Tibial nerve (tissue), 3 donors: ENCODE measurements at regions not wholly inside any gene's neighbourhood (a gene's known extent, or its start where the extent isn't known, plus 50 kb on each side); places are given as distances from the start of the nearest gene placed in this dataset.

Source experiments
- CTCF ChIP-seq, 5 experiments: fragments of 200-600 bp in 3 of 5; fragments of 450-650 bp in 2 of 5; sonication (generic) in 3 of 5; IDR thresholded peaks; one replicate each; pipeline ENCODE4 v1.5.1; 2016 to 2019; ENCODE audit warnings: antibody characterized with exemption in 5 of 5, mild to moderate bottlenecking in 3 of 5, moderate library complexity in 2 of 5
- POLR2A ChIP-seq, 2 donors: fragments of 450-650 bp; IDR thresholded peaks; one replicate each; pipeline ENCODE4 v1.6.1; 2017; ENCODE audit warnings: antibody characterized with exemption in 2 of 2, mild to moderate bottlenecking in 2 of 2, moderate library complexity in 2 of 2

- no peak for TF ChIP-seq CTCF (IDR thresholded peaks at IDR 0.05)
- no peak for TF ChIP-seq POLR2A (IDR thresholded peaks at IDR 0.05)
These were observed 98.6 kb upstream of the FAM180A start for GRCh38 chr7:135847242-135847641.
